ENCODE measurements at regions not wholly inside any gene's neighbourhood (a gene's known extent, or its start where the extent isn't known, plus 50 kb on each side); places are given as distances from the start of the nearest gene placed in this dataset.

DNA sequence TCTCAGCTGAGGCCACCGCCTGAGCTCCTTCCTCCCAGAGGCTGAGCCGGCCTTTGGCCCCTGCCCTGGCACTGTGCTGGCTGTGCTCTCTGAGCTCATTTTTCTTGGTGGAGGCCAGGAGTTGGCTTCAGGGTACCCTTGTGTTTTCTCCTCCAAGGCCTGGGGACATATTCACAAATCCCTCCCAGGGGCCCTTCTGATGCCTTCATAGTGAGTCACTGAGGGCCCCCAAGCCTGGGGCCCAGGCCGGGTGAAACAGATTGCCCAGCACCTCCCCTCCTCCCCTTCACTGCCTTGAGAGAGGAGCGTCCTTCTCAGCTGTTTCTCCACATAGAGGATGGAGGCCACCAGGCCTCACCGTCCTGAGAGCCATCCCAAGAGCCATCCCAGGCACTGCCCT lies 105.8 kb downstream of the SIK1 start:
- no peak for TF ChIP-seq POLR2A (IDR thresholded peaks at IDR 0.05)
- no peak for TF ChIP-seq EP300 (IDR thresholded peaks at IDR 0.05)
- TF ChIP-seq, protein P1, sequence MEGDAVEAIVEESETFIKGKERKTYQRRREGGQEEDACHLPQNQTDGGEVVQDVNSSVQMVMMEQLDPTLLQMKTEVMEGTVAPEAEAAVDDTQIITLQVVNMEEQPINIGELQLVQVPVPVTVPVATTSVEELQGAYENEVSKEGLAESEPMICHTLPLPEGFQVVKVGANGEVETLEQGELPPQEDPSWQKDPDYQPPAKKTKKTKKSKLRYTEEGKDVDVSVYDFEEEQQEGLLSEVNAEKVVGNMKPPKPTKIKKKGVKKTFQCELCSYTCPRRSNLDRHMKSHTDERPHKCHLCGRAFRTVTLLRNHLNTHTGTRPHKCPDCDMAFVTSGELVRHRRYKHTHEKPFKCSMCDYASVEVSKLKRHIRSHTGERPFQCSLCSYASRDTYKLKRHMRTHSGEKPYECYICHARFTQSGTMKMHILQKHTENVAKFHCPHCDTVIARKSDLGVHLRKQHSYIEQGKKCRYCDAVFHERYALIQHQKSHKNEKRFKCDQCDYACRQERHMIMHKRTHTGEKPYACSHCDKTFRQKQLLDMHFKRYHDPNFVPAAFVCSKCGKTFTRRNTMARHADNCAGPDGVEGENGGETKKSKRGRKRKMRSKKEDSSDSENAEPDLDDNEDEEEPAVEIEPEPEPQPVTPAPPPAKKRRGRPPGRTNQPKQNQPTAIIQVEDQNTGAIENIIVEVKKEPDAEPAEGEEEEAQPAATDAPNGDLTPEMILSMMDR (IDR thresholded peaks at IDR 0.05) = no peak
